SK-N-SH (cell line): ENCODE measurements at regions not wholly inside any gene's neighbourhood (a gene's known extent, or its start where the extent isn't known, plus 50 kb on each side); places are given as distances from the start of the nearest gene placed in this dataset.

Experiments used
- CTCF ChIA-PET: fragments of 300-600, 350-600 bp; formaldehyde crosslinking; extraction: SDS; loops from one replicate; lab custom pipeline; 2021; lab: Yijun Ruan, JAX
- POLR2A ChIA-PET: fragments of 350-600 bp; sonication (Branson Sonifier 250); formaldehyde crosslinking; extraction: SDS; loops from one replicate; lab custom pipeline; 2020; ENCODE audit warnings: antibody characterized with exemption, inconsistent platforms; lab: Yijun Ruan, JAX
- DNase-seq: peaks from one replicate; pipeline ENCODE4 v3.0.0; 2012
- H2AFZ ChIP-seq: fragments of 200-600 bp; sonication (generic); 2 replicates; pipeline ENCODE4 v1.8.1; 2016; ENCODE audit warnings: antibody characterized with exemption, mild to moderate bottlenecking, low read depth
- H3F3A ChIP-seq: fragments of 200-600 bp; sonication (generic); replicated peaks from 2 replicates; pipeline ENCODE3; 2016; ENCODE audit warnings: antibody characterized with exemption, mild to moderate bottlenecking; ENCODE audit not compliant: insufficient read depth
- H3K27ac ChIP-seq, 2 experiments: fragments of 200-500 bp in 1 of 2; fragments of 200-600 bp in 1 of 2; sonication (Bioruptor generic) in 1 of 2; sonication (generic), shearing (Covaris generic) in 1 of 2; 2 replicates each; pipeline versions ENCODE4 v1.5.1 to v1.6.1; 2014 to 2016; ENCODE audit warnings: low read depth in 2 of 2, inconsistent platforms in 1 of 2, low read length in 1 of 2, mild to moderate bottlenecking in 1 of 2, mixed read lengths in 1 of 2
- H3K27me3 ChIP-seq: fragments of 200-600 bp; sonication (generic), shearing (Covaris generic); 2 replicates; pipeline ENCODE4 v1.6.1; 2016; ENCODE audit warnings: mixed run types; ENCODE audit not compliant: insufficient read depth
- H3K36me3 ChIP-seq, 2 experiments: fragments of 200-500 bp in 1 of 2; fragments of 200-600 bp in 1 of 2; sonication (Bioruptor generic) in 1 of 2; sonication (generic) in 1 of 2; replicated peaks in 1 of 2; 2 replicates each; pipeline versions ENCODE3 to v1.5.1; 2014 to 2016; ENCODE audit warnings: low read length in 1 of 2, mild to moderate bottlenecking in 1 of 2; ENCODE audit not compliant: insufficient read depth in 2 of 2, control insufficient read depth in 1 of 2
- H3K4me1 ChIP-seq, 2 experiments: fragments of 200-500 bp in 1 of 2; fragments of 200-600 bp in 1 of 2; sonication (Bioruptor generic) in 1 of 2; sonication (generic), shearing (Covaris generic) in 1 of 2; 2 replicates each; pipeline versions ENCODE4 v1.5.1 to v1.6.1; 2014 to 2016; ENCODE audit warnings: low read depth in 1 of 2, low read length in 1 of 2, mixed run types in 1 of 2; ENCODE audit not compliant: insufficient read depth in 2 of 2, control insufficient read depth in 1 of 2
- H3K4me2 ChIP-seq: fragments of 200-600 bp; sonication (generic), shearing (Covaris generic); 2 replicates; pipeline ENCODE4 v1.6.1; 2017; ENCODE audit warnings: mixed run types
- H3K4me3 ChIP-seq, 2 experiments: fragments of 200-500 bp in 1 of 2; fragments of 200-600 bp in 1 of 2; sonication (Bioruptor generic) in 1 of 2; sonication (generic), shearing (Covaris generic) in 1 of 2; 2 replicates each; pipeline versions ENCODE4 v1.5.1 to v1.8.1; 2014 to 2016; ENCODE audit warnings: low read depth in 2 of 2, inconsistent platforms in 1 of 2, low read length in 1 of 2, mild to moderate bottlenecking in 1 of 2, mixed read lengths in 1 of 2, moderate library complexity in 1 of 2
- H3K79me2 ChIP-seq: fragments of 200-600 bp; sonication (generic); 2 replicates; pipeline ENCODE4 v1.8.1; 2017; ENCODE audit warnings: mild to moderate bottlenecking; ENCODE audit not compliant: insufficient read depth
- H3K9ac ChIP-seq: fragments of 200-600 bp; sonication (generic); 2 replicates; pipeline ENCODE4 v1.6.1; 2017; ENCODE audit warnings: mixed run types
- H3K9me2 ChIP-seq: fragments of 200-600 bp; sonication (generic); 2 replicates; pipeline ENCODE4 v1.6.1; 2017; ENCODE audit warnings: mixed run types
- H3K9me3 ChIP-seq: fragments of 200-600 bp; sonication (generic); 2 replicates; pipeline ENCODE4 v1.6.1; 2017; ENCODE audit warnings: mixed run types, mild to moderate bottlenecking, moderate library complexity
- H4K20me1 ChIP-seq: fragments of 200-600 bp; sonication (generic); 2 replicates; pipeline ENCODE4 v1.6.1; 2017; ENCODE audit warnings: mild to moderate bottlenecking, mixed run types; ENCODE audit not compliant: insufficient read depth
- EP300 ChIP-seq, 2 experiments: IDR thresholded peaks; 2 replicates each; pipeline versions ENCODE4 v1.4.0 to v1.6.1; 2012; ENCODE audit warnings: borderline replicate concordance in 1 of 2, low read depth in 1 of 2, low read length in 1 of 2
- FOSL2 ChIP-seq: IDR thresholded peaks from 2 replicates; pipeline ENCODE4 v1.4.0; 2012; ENCODE audit warnings: low read depth, mild to moderate bottlenecking, moderate library complexity, borderline replicate concordance
- FOXJ3 ChIP-seq: sonication (generic); formaldehyde crosslinking; IDR thresholded peaks from 2 replicates; pipeline ENCODE4 v1.5.1; 2020; ENCODE audit warnings: mild to moderate bottlenecking, missing genetic modification reagents
- GABPA ChIP-seq: IDR thresholded peaks from 2 replicates; pipeline ENCODE4 v1.4.0; 2012; ENCODE audit warnings: low read depth, mild to moderate bottlenecking
- MEF2A ChIP-seq: IDR thresholded peaks from 2 replicates; pipeline ENCODE4 v1.4.0; 2012; ENCODE audit warnings: low read depth, borderline replicate concordance
- POLR2AphosphoS5 ChIP-seq: IDR thresholded peaks from 2 replicates; pipeline ENCODE4 v1.6.1; 2012; ENCODE audit warnings: low read depth, low read length
- RCOR1 ChIP-seq: fragments of 150-350 bp; IDR thresholded peaks from 2 replicates; pipeline ENCODE4 v1.6.1; 2017; ENCODE audit warnings: antibody characterized with exemption, low read length
- RXRA ChIP-seq: IDR thresholded peaks from 2 replicates; pipeline ENCODE4 v1.4.0; 2012; ENCODE audit warnings: low read depth, mild to moderate bottlenecking, borderline replicate concordance
- SIN3A ChIP-seq: IDR thresholded peaks from 2 replicates; pipeline ENCODE4 v1.6.1; 2012; ENCODE audit warnings: low read depth, mild to moderate bottlenecking, low read length, moderate library complexity, borderline replicate concordance
- TAF1 ChIP-seq: IDR thresholded peaks from 2 replicates; pipeline ENCODE4 v1.6.1; 2012; ENCODE audit warnings: low read depth, mild to moderate bottlenecking, low read length, moderate library complexity, borderline replicate concordance
- WGBS: methylation state at CpG from one replicate; pipeline ENCODE4 v1.1.6; 2017; ENCODE audit warnings: low lambda C conversion rate; 5-methylcytosine and 5-hydroxymethylcytosine counted together
- TF ChIP-seq, protein P1 (sequence below): fragments of 150-350 bp; IDR thresholded peaks from 2 replicates; pipeline ENCODE4 v1.6.1; 2016; ENCODE audit warnings: mild to moderate bottlenecking, low read depth, low read length
- TF ChIP-seq, protein P2 (sequence below): IDR thresholded peaks from 2 replicates; pipeline ENCODE4 v1.4.0; 2012; ENCODE audit warnings: low read depth
- TF ChIP-seq, protein P3 (sequence below): IDR thresholded peaks from 2 replicates; pipeline ENCODE4 v1.4.0; 2012; ENCODE audit warnings: low read depth, borderline replicate concordance
- TF ChIP-seq, protein P4 (sequence below): fragments of 200-600 bp; sonication (generic); IDR thresholded peaks from 2 replicates; pipeline ENCODE4 v1.6.1; 2017; ENCODE audit warnings: antibody characterized with exemption, mild to moderate bottlenecking, moderate library complexity
- TF ChIP-seq, protein P5 (sequence below): IDR thresholded peaks from 2 replicates; pipeline ENCODE4; 2012
- TF ChIP-seq, protein P6 (sequence below): IDR thresholded peaks from 2 replicates; pipeline ENCODE4 v1.6.1; 2012; ENCODE audit warnings: mild to moderate bottlenecking, low read depth, low read length, moderate library complexity

DNA sequence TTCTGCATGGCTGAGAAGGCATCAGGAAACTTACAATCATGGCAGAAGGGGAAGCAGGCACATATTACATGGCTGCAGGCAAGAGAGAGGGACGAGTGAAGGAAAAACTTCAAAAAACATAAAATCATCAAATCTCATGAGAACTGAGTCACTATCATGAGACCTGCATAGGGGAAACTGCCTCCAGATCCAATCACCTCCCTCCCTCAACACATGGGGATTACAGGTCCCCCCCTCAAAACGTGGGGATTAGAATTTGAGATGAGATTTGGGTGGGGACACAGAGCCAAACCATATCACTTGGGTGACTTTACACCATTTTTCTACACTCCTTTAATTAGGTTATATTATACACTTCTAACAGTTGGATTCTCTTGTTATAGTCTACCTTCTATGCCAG lies 490.7 kb upstream of the KCND2 start:
- H3K4me2 ChIP-seq: no peak overlapping the region
- no peak overlapping the region for H3K9ac ChIP-seq
- H3K9me3 ChIP-seq: no peaks in the 10 kb centered on the region
- H2AFZ ChIP-seq: no peak overlapping the region
- no peaks in the 10 kb centered on the region for H4K20me1 ChIP-seq
- ChIA-PET POLR2A (no interaction called here), CTCF (no interaction called here)
- no peaks in the 10 kb centered on the region for H3K9me2 ChIP-seq
- 14% methylated on average over 2 of the region's 2 CpGs for WGBS
- no peaks in the 10 kb centered on the region for H3K36me3 ChIP-seq
- H3F3A ChIP-seq: no peaks in the 10 kb centered on the region
- DNase-seq: no peak
- no peaks in the 10 kb centered on the region for H3K27me3 ChIP-seq
- no peaks in the 10 kb centered on the region for H3K79me2 ChIP-seq
- no peaks in the 10 kb centered on the region for H3K4me1 ChIP-seq
- H3K27ac ChIP-seq: no peak overlapping the region
- no peak overlapping the region for H3K4me3 ChIP-seq
- TF ChIP-seq, protein P1, sequence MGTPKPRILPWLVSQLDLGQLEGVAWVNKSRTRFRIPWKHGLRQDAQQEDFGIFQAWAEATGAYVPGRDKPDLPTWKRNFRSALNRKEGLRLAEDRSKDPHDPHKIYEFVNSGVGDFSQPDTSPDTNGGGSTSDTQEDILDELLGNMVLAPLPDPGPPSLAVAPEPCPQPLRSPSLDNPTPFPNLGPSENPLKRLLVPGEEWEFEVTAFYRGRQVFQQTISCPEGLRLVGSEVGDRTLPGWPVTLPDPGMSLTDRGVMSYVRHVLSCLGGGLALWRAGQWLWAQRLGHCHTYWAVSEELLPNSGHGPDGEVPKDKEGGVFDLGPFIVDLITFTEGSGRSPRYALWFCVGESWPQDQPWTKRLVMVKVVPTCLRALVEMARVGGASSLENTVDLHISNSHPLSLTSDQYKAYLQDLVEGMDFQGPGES: no peak
- TF ChIP-seq POLR2AphosphoS5: no peak
- TF ChIP-seq, protein P2, sequence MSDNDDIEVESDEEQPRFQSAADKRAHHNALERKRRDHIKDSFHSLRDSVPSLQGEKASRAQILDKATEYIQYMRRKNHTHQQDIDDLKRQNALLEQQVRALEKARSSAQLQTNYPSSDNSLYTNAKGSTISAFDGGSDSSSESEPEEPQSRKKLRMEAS: no peak
- no peak for TF ChIP-seq RCOR1
- TF ChIP-seq, protein P3, sequence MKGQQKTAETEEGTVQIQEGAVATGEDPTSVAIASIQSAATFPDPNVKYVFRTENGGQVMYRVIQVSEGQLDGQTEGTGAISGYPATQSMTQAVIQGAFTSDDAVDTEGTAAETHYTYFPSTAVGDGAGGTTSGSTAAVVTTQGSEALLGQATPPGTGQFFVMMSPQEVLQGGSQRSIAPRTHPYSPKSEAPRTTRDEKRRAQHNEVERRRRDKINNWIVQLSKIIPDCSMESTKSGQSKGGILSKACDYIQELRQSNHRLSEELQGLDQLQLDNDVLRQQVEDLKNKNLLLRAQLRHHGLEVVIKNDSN: no peak
- TF ChIP-seq, protein P4, sequence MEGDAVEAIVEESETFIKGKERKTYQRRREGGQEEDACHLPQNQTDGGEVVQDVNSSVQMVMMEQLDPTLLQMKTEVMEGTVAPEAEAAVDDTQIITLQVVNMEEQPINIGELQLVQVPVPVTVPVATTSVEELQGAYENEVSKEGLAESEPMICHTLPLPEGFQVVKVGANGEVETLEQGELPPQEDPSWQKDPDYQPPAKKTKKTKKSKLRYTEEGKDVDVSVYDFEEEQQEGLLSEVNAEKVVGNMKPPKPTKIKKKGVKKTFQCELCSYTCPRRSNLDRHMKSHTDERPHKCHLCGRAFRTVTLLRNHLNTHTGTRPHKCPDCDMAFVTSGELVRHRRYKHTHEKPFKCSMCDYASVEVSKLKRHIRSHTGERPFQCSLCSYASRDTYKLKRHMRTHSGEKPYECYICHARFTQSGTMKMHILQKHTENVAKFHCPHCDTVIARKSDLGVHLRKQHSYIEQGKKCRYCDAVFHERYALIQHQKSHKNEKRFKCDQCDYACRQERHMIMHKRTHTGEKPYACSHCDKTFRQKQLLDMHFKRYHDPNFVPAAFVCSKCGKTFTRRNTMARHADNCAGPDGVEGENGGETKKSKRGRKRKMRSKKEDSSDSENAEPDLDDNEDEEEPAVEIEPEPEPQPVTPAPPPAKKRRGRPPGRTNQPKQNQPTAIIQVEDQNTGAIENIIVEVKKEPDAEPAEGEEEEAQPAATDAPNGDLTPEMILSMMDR: no peak
- no peak for TF ChIP-seq MEF2A
- TF ChIP-seq FOSL2: no peak
- TF ChIP-seq, protein P5, sequence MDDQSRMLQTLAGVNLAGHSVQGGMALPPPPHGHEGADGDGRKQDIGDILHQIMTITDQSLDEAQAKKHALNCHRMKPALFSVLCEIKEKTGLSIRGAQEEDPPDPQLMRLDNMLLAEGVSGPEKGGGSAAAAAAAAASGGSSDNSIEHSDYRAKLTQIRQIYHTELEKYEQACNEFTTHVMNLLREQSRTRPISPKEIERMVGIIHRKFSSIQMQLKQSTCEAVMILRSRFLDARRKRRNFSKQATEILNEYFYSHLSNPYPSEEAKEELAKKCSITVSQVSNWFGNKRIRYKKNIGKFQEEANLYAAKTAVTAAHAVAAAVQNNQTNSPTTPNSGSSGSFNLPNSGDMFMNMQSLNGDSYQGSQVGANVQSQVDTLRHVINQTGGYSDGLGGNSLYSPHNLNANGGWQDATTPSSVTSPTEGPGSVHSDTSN: no peak
- TF ChIP-seq FOXJ3 (CRISPR knock-in tag): no peak
- TF ChIP-seq, protein P6, sequence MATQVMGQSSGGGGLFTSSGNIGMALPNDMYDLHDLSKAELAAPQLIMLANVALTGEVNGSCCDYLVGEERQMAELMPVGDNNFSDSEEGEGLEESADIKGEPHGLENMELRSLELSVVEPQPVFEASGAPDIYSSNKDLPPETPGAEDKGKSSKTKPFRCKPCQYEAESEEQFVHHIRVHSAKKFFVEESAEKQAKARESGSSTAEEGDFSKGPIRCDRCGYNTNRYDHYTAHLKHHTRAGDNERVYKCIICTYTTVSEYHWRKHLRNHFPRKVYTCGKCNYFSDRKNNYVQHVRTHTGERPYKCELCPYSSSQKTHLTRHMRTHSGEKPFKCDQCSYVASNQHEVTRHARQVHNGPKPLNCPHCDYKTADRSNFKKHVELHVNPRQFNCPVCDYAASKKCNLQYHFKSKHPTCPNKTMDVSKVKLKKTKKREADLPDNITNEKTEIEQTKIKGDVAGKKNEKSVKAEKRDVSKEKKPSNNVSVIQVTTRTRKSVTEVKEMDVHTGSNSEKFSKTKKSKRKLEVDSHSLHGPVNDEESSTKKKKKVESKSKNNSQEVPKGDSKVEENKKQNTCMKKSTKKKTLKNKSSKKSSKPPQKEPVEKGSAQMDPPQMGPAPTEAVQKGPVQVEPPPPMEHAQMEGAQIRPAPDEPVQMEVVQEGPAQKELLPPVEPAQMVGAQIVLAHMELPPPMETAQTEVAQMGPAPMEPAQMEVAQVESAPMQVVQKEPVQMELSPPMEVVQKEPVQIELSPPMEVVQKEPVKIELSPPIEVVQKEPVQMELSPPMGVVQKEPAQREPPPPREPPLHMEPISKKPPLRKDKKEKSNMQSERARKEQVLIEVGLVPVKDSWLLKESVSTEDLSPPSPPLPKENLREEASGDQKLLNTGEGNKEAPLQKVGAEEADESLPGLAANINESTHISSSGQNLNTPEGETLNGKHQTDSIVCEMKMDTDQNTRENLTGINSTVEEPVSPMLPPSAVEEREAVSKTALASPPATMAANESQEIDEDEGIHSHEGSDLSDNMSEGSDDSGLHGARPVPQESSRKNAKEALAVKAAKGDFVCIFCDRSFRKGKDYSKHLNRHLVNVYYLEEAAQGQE: no peak
- TF ChIP-seq TAF1: no peak
- TF ChIP-seq SIN3A: no peak
- no peak for TF ChIP-seq GABPA
- TF ChIP-seq RXRA: no peak
- no peak for TF ChIP-seq EP300 (IDR thresholded peaks at IDR 0.05; ENCODE audit: borderline replicate concordance in 1 of 2, low read depth in 1 of 2, low read length in 1 of 2)
